VCaP (cell line): ENCODE measurements at regions not wholly inside any gene's neighbourhood (a gene's known extent, or its start where the extent isn't known, plus 50 kb on each side); places are given as distances from the start of the nearest gene placed in this dataset.
A peak's percentile ranks its signal among the peaks of the same experiment; 100 is the strongest.

ENCODE experiments used
- H3K27ac ChIP-seq: fragments of 450-650 bp; 2 replicates; pipeline ENCODE4 v1.5.1; 2017
- TF ChIP-seq, protein P1 (sequence below): fragments of 450-650 bp; conservative IDR thresholded peaks from 2 replicates; pipeline ENCODE4 v1.5.1; 2017; ENCODE audit warnings: mild to moderate bottlenecking, moderate library complexity

DNA sequence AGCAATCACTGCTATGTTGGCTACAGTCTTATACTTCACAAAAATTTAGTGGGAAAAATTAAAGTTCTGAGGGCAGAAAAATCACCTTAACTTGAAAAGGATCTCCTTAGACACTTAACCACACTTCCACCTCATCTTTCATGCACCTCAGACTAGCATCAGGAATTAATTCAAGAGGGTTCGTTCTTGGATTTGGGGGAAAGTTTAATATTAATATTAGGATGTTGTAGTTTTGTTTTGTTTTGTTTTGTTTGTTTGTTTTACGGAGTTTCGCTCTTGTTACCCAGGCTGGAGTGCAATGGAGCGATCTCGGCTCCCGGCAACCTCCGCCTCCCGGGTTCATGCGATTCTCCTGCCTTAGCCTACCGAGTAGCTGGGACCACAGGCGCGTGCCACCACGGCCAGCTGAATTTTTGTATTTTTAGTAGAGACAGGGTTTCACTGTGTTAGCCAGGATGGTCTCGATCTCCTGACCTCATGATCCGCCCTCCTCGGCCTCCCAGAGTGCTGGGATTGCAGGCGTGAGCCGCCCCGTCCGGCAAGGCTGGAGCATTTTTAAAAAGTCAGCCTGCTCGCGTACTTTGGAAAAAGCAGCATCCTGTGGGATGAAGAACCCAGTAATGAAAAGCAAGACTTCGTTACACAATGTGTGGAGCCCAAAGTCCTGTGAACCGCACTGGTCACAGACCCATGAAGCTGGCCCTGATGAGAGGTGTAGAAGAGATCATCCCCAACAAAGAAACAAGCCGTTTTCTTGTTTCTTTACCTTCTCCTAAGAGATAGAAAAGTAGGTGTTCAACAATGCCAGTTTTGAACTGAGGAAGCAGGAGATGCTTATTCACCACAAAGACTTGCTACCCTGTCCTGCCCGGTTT lies 194.9 kb downstream of the GPX5 start:
- TF ChIP-seq, protein P1, sequence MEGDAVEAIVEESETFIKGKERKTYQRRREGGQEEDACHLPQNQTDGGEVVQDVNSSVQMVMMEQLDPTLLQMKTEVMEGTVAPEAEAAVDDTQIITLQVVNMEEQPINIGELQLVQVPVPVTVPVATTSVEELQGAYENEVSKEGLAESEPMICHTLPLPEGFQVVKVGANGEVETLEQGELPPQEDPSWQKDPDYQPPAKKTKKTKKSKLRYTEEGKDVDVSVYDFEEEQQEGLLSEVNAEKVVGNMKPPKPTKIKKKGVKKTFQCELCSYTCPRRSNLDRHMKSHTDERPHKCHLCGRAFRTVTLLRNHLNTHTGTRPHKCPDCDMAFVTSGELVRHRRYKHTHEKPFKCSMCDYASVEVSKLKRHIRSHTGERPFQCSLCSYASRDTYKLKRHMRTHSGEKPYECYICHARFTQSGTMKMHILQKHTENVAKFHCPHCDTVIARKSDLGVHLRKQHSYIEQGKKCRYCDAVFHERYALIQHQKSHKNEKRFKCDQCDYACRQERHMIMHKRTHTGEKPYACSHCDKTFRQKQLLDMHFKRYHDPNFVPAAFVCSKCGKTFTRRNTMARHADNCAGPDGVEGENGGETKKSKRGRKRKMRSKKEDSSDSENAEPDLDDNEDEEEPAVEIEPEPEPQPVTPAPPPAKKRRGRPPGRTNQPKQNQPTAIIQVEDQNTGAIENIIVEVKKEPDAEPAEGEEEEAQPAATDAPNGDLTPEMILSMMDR = no peak
- H3K27ac ChIP-seq = no peak overlapping the region

DNA sequence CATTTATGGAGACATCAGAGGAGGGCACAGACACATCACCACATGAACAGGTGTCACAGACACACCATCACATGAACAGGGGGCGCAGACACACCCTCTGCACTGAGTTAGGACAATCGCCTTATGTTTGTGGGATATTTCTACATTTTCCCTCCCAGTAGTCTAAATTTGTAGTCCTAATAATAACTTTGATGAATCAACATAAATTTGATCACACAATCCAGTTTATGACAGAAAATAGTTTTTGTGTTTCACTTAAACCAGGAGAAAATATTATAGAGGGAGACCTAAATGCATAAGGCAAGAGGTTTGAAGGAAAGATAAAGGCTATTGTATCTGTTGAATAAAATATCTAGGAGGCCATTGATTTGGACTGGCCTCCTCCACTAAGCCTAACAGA lies 195.7 kb downstream of the GPX5 start:
- TF ChIP-seq, protein P1 = no peak
- no peak overlapping the region for H3K27ac ChIP-seq

DNA sequence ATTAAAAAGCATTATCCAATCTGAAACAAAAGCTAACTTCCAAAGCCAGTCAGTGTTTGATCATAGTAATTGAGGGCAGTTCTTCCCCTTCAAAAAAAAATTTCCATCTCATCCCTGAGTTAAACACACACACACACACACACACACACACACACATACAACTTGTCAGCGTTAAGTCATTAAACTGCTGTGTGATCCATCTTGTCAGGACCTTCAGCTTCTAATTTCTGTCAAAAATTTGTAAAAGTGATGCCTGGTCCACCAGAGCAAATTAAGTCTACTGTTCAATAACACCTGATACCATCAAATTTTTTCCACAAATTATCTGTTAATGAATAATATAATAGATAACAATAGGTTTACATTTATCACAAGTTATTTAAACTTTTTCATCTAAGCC lies 198.7 kb downstream of the GPX5 start:
- TF ChIP-seq, protein P1 = no peak
- H3K27ac ChIP-seq = no peak overlapping the region

DNA sequence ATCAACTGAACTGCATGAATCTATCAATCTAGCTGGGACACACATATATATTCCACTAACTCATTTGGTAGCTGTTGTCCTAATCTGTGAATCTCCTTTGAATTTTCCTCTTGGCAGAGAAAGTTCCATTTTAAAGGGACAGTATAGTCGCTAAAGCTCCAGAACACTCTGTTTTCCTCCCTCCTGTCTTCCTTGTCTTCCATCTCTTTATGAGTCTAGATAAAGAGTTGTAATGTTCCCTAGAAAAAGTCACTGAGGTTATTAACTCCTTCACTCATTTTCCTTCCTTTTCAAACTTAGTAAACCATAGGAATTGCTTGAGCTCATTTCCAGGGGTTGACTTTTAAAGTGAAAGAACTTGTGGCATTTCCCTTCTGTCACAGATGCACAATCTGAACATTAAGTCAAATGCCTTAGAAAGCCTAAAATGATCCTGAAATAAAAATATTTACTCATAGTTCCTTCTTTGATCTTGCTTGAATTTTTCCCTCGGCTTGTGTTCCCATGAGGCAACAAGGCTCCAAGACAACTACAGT lies 198.4 kb downstream of the TRIM27 start:
- TF ChIP-seq, protein P1 = no peak
- no peak overlapping the region for H3K27ac ChIP-seq

DNA sequence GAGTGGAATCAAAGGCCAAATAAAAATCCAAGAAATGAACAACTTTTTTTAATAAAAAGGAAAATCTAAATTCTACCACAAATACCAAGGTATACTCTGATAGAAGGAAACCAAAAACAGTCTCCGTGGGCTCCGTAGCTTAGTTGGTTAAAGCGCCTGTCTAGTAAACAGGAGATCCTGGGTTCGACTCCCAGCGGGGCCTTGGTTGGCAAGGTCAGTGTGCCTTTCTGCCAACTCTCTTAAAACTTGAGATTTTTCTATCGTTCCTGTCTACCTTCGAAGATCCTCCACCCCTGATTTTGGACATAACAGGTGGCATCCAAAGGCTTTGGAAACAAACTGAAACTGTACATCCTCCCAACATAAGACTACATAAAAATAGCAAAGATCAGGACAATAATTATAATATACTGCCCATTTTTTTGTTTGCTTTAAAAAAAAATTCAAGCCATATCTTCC lies 197.9 kb downstream of the TRIM27 start:
- TF ChIP-seq, protein P1 = no peak

DNA sequence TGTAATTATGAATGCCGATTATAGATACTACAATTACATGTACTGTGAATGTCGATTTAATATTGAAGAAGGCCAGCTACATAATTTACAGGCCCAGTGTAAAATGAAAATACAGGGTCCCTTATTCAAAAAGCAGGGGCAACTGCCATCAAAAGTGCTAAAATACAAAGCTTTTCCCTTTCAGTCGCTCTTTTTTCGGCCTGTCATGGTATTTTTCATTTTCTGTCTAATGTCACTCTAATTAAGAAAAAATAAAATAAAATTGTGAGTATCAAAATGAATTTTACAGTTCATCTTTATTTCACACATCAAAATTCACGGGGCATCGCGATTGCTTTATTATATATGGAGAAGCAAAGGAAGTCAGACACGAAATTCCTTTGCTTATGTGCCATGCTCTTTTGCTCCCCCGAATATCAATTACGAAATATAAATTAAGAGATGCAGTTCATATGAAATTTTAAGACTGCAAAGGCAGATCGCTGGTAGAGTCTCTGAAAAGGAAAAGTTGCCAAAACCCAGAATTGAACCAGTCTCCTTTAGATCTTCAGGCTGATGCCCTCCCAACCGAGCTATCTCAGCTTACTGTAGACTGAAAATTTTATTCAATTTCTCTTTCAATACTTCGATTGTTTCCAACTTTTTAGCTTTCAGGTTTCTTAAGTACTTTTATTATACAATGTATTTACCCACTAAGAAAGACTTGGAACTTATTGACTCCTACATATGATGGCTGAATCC lies 197.0 kb downstream of the TRIM27 start:
- no peak overlapping the region for H3K27ac ChIP-seq
- TF ChIP-seq, protein P1 = no peak

More for the DNA sequence above, 197.9 kb downstream of the TRIM27 start:
- no peak overlapping the region for H3K27ac ChIP-seq

DNA sequence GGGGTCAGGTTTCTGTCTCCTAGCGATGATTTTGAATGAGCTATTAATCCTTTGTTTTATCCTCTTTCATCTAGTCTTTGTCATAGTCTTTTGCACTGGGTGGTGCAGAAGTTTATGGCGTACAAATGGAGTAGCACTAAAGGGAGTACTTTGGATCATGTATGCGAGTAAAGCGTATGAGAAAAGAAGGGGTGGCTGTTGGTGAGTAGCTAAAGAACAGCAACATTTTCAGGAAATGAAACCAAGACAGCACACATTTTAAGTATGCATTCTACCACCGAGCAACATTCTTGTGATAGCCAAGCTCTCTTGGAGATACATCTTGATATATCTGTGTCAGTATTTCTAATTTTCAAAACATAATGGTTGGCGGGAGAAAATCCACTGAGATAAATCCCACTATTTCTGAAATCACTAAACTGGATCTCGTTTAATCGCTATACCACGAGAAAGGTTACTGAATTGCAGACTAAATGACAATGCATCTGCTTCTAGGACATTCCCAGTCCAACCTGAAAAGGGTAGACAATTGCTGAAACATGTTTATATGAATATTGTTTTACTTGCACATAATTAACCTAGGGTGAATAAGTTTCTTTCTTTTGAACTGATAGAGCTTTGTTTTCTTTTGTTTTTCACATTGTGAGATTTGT lies 196.1 kb downstream of the TRIM27 start:
- H3K27ac ChIP-seq = peak overlapping the region; percentile 79
- TF ChIP-seq, protein P1 = no peak
